K562 (cell line): ENCODE measurements at regions not wholly inside any gene's neighbourhood (a gene's known extent, or its start where the extent isn't known, plus 50 kb on each side); places are given as distances from the start of the nearest gene placed in this dataset.

Experiments
- CC2D1A ChIP-seq: fragments of 450-650 bp; IDR thresholded peaks from 2 replicates; pipeline ENCODE4 v1.6.1; 2017; ENCODE audit warnings: mild to moderate bottlenecking
- EZH2 ChIP-seq: IDR thresholded peaks from 2 replicates; pipeline ENCODE4 v1.6.1; 2012; ENCODE audit warnings: low read depth, mild to moderate bottlenecking, inconsistent platforms, low read length, borderline replicate concordance
- HNRNPH1 ChIP-seq: fragments of 200-400 bp; formaldehyde crosslinking; optimal IDR thresholded peaks from 2 replicates; pipeline ENCODE3; 2017; ENCODE audit warnings: low read depth, mild to moderate bottlenecking, low read length, moderate library complexity
- MTA2 ChIP-seq: fragments of 450-650 bp; IDR thresholded peaks from 2 replicates; pipeline ENCODE4 v1.6.1; 2016; ENCODE audit warnings: low read depth
- RBM22 ChIP-seq: fragments of 200-400 bp; formaldehyde crosslinking; IDR thresholded peaks from 2 replicates; pipeline ENCODE4 v1.6.1; 2018; ENCODE audit warnings: low read length, low read depth; ENCODE audit not compliant: poor library complexity, severe bottlenecking
- WHSC1 ChIP-seq: IDR thresholded peaks from one replicate; pipeline ENCODE4 v1.6.1; 2012; ENCODE audit warnings: low read length, control low read depth, inconsistent platforms
- ZC3H8 ChIP-seq: fragments of 450-650 bp; IDR thresholded peaks from 2 replicates; pipeline ENCODE4 v1.6.1; 2017
- ZNF586 ChIP-seq: fragments of 450-650 bp; formaldehyde crosslinking; conservative IDR thresholded peaks from 2 replicates; pipeline ENCODE4 v1.4.0; 2020; ENCODE audit warnings: mild to moderate bottlenecking, moderate library complexity
- TF ChIP-seq, protein P1 (sequence below): fragments of 450-650 bp; IDR thresholded peaks from 2 replicates; pipeline ENCODE4 v1.6.1; 2016; ENCODE audit warnings: borderline replicate concordance
- TF ChIP-seq, protein P2 (sequence below): fragments of 250-450 bp; sonication (Bioruptor Pico); IDR thresholded peaks from 2 replicates; pipeline ENCODE4 v1.5.0; 2021; ENCODE audit warnings: mild to moderate bottlenecking, borderline replicate concordance
- TF ChIP-seq, protein P3 (sequence below): fragments of 250-450 bp; sonication (Bioruptor Pico); IDR thresholded peaks from 2 replicates; pipeline ENCODE4 v1.5.0; 2020; ENCODE audit warnings: mild to moderate bottlenecking, borderline replicate concordance

DNA sequence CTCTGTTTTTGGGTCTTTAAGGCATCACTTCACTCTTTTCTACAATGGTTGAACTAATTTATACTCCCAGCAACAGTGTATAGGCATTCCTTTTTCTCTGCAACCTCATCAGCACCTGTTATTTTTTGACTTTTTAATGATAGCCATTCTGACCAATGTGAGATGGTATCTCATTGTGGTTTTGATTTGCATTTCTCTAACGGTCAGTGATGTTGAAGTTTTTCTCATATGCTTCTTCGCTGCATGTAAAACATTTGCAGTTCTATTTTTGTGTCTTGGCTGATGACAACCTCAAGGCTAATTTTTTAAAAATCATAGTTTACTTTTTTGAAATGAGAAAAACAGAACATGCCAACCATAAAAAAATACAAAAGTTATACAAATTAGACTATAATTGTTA is 258.2 kb upstream of the EDNRB start (continued):
- TF ChIP-seq, protein P1, sequence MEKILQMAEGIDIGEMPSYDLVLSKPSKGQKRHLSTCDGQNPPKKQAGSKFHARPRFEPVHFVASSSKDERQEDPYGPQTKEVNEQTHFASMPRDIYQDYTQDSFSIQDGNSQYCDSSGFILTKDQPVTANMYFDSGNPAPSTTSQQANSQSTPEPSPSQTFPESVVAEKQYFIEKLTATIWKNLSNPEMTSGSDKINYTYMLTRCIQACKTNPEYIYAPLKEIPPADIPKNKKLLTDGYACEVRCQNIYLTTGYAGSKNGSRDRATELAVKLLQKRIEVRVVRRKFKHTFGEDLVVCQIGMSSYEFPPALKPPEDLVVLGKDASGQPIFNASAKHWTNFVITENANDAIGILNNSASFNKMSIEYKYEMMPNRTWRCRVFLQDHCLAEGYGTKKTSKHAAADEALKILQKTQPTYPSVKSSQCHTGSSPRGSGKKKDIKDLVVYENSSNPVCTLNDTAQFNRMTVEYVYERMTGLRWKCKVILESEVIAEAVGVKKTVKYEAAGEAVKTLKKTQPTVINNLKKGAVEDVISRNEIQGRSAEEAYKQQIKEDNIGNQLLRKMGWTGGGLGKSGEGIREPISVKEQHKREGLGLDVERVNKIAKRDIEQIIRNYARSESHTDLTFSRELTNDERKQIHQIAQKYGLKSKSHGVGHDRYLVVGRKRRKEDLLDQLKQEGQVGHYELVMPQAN: no peak
- TF ChIP-seq, protein P2, sequence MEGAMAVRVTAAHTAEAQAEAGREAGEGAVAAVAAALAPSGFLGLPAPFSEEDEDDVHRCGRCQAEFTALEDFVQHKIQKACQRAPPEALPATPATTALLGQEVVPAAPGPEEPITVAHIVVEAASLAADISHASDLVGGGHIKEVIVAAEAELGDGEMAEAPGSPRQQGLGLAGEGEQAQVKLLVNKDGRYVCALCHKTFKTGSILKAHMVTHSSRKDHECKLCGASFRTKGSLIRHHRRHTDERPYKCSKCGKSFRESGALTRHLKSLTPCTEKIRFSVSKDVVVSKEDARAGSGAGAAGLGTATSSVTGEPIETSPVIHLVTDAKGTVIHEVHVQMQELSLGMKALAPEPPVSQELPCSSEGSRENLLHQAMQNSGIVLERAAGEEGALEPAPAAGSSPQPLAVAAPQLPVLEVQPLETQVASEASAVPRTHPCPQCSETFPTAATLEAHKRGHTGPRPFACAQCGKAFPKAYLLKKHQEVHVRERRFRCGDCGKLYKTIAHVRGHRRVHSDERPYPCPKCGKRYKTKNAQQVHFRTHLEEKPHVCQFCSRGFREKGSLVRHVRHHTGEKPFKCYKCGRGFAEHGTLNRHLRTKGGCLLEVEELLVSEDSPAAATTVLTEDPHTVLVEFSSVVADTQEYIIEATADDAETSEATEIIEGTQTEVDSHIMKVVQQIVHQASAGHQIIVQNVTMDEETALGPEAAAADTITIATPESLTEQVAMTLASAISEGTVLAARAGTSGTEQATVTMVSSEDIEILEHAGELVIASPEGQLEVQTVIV (CRISPR knock-in tag): no peak
- TF ChIP-seq ZNF586 (no peak), HNRNPH1 (no peak), CC2D1A (no peak), ZC3H8 (no peak), MTA2 (no peak), WHSC1 (no peak), EZH2 (no peak), RBM22 (no peak)
- TF ChIP-seq, protein P3, sequence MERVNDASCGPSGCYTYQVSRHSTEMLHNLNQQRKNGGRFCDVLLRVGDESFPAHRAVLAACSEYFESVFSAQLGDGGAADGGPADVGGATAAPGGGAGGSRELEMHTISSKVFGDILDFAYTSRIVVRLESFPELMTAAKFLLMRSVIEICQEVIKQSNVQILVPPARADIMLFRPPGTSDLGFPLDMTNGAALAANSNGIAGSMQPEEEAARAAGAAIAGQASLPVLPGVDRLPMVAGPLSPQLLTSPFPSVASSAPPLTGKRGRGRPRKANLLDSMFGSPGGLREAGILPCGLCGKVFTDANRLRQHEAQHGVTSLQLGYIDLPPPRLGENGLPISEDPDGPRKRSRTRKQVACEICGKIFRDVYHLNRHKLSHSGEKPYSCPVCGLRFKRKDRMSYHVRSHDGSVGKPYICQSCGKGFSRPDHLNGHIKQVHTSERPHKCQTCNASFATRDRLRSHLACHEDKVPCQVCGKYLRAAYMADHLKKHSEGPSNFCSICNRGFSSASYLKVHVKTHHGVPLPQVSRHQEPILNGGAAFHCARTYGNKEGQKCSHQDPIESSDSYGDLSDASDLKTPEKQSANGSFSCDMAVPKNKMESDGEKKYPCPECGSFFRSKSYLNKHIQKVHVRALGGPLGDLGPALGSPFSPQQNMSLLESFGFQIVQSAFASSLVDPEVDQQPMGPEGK (CRISPR knock-in tag): no peak
